GM13977 (cell line): ENCODE measurements at regions not wholly inside any gene's neighbourhood (a gene's known extent, or its start where the extent isn't known, plus 50 kb on each side); places are given as distances from the start of the nearest gene placed in this dataset.

ENCODE experiments used
- DNase-seq: peaks from one replicate; pipeline ENCODE4 v3.0.0; 2012; ENCODE audit warnings: low spot score
- in situ Hi-C: fragments of 300-500 bp; cut with MboI; formaldehyde crosslinking; loops from one replicate; pipeline ENCODE4 v1.12.0; 2022; ENCODE audit warnings: low sequenced_read_pairs, low pct_unique_long_range_greater_than_20kb, mixed read lengths, inconsistent platforms; ENCODE audit not compliant: unreplicated experiment
- TF ChIP-seq, protein P1 (sequence below): IDR thresholded peaks from 2 replicates; pipeline ENCODE4 v1.5.1; 2012; ENCODE audit warnings: mild to moderate bottlenecking, control low read depth; ENCODE audit not compliant: insufficient read depth; ENCODE audit errors: extremely low read depth, missing control alignments

- in situ Hi-C loops: no loop called here
- TF ChIP-seq, protein P1, sequence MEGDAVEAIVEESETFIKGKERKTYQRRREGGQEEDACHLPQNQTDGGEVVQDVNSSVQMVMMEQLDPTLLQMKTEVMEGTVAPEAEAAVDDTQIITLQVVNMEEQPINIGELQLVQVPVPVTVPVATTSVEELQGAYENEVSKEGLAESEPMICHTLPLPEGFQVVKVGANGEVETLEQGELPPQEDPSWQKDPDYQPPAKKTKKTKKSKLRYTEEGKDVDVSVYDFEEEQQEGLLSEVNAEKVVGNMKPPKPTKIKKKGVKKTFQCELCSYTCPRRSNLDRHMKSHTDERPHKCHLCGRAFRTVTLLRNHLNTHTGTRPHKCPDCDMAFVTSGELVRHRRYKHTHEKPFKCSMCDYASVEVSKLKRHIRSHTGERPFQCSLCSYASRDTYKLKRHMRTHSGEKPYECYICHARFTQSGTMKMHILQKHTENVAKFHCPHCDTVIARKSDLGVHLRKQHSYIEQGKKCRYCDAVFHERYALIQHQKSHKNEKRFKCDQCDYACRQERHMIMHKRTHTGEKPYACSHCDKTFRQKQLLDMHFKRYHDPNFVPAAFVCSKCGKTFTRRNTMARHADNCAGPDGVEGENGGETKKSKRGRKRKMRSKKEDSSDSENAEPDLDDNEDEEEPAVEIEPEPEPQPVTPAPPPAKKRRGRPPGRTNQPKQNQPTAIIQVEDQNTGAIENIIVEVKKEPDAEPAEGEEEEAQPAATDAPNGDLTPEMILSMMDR: no peak
- no peak for DNase-seq
These were observed 358.2 kb upstream of the TLE4 start for GRCh38 chr9:79213417-79214125.

DNA sequence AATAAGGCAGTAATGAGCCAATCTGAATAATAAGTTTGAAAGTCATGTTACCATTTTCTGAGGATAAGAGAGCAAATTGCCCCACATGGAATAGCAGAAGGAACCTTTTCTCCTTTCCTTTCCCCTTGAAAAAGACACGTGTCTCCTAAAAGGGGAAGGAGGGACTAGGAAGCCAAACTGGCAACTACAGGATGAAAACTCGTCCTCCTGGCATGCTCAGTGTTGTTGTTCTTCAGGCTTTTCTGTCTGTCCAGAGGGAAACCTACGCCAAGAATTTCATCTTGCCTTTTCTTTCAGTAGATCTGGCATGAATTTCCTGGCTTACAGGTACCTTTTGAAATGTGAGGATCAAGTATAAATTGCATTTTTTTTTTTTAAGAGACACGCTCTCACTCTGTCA lies 355.9 kb upstream of the TLE4 start:
- no peak for DNase-seq
- in situ Hi-C loops: no loop called here

DNA sequence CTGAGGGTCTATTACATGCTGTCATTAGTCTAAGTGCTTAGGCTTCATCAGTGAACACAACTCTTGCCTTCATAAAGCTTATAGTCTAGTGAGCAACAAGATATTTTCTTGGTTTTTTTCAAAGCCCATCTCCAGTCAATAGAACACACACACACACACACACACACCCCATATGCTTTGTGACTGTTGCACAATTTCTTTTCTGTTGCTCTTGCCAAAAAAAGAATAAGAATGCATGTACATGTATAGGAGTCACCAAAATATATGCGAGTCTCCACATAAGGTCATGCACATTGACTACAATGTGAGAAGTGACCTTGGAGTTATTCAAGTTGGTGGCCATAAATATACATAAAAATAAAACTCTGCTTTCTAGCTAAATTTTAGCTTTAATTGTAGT lies 351.5 kb upstream of the TLE4 start:
- TF ChIP-seq, protein P1: no peak
- in situ Hi-C loops: no loop called here
- no peak for DNase-seq

More for the DNA sequence above, 355.9 kb upstream of the TLE4 start:
- TF ChIP-seq, protein P1: no peak

GRCh38 chr9:79220666-79221065 lies 351.1 kb upstream of the TLE4 start:
- TF ChIP-seq, protein P1: no peak
- no peak for DNase-seq
- in situ Hi-C loops: no loop called here

GRCh38 chr9:79221084-79221483 lies 350.7 kb upstream of the TLE4 start:
- no peak for DNase-seq
- in situ Hi-C loops: no loop called here
- TF ChIP-seq, protein P1: no peak

DNA sequence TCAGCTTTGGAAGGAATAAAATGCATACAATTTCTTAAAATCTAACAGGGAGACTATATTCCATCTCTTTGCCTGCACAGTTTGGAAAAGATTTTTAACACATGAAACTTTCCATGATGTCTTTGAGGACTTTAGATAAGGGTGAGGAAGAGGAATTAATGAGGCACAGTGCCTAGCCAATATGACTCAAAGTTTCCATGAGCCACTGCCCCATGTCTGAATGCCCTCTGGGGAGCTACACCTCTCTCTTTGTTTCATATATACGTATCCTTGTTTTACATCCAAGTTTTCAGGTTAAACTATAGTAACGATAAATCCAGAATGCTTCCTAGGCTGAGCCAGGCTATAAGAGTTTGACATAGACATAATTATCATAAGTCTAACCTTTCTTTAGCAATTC lies 349.3 kb upstream of the TLE4 start:
- TF ChIP-seq, protein P1: no peak
- in situ Hi-C loops: no loop called here
- DNase-seq: no peak
